HCT116 (cell line): ENCODE measurements at regions not wholly inside any gene's neighbourhood (a gene's known extent, or its start where the extent isn't known, plus 50 kb on each side); places are given as distances from the start of the nearest gene placed in this dataset.

Experiments used
- ATAC-seq: fragments of 200-7000 bp; cut with Tn5 transposase; 2 replicates; pipeline ENCODE4 v1.9.1; 2020; ENCODE audit warnings: mild to moderate bottlenecking, moderate library complexity
- BruUV-seq: library from RNA; stranded (reverse); fragments of 400-500 nt; replicated peaks from 2 replicates; lab custom pipeline; 2021; lab: Mats Ljungman, UMichigan
- CTCF ChIA-PET: fragments of 300-600 bp; sonication (Branson Sonifier 250); formaldehyde crosslinking; loops from one replicate; lab custom pipeline; 2021; ENCODE audit warnings: antibody characterized with exemption; lab: Charles Lee
- POLR2A ChIA-PET: fragments of 300-600, 350-600 bp; sonication (Branson Sonifier 250); formaldehyde crosslinking; loops from one replicate; lab custom pipeline; 2021; ENCODE audit warnings: antibody characterized with exemption; lab: Charles Lee
- RAD21 ChIA-PET, 2 experiments: fragments of 300-600 bp; sonication (Branson Sonifier 250); formaldehyde crosslinking; loops; one replicate each; lab custom pipeline; 2023; ENCODE audit warnings: low total read pairs in 2 of 2; ENCODE audit not compliant: uncharacterized antibody in 2 of 2, unreplicated experiment in 2 of 2, low non-redundant PET in 1 of 2; lab: Charles Lee
- DNase-seq: peaks from one replicate; pipeline ENCODE4 v3.0.0-alpha.2; 2010; ENCODE audit warnings: low read depth, low spot score
- H2AFZ ChIP-seq: fragments of 200-600 bp; shearing (Covaris generic), sonication (generic); 2 replicates; pipeline ENCODE4 v1.6.1; 2017; ENCODE audit warnings: low read depth, mixed run types, mixed read lengths, antibody characterized with exemption, low read length; ENCODE audit not compliant: poor library complexity, severe bottlenecking
- H3K27ac ChIP-seq: 2 replicates; pipeline ENCODE4 v1.5.1; 2012; ENCODE audit warnings: low read depth, low read length
- H3K27me3 ChIP-seq: fragments of 200-600 bp; sonication (generic); 2 replicates; pipeline ENCODE4 v1.6.1; 2016; ENCODE audit warnings: mixed run types, low read length, mixed read lengths; ENCODE audit not compliant: insufficient read depth
- H3K36me3 ChIP-seq, 2 experiments: fragments of 200-500 bp in 1 of 2; fragments of 200-600 bp in 1 of 2; sonication (Bioruptor generic) in 1 of 2; sonication (generic) in 1 of 2; 2 replicates each; pipeline versions ENCODE4 v1.5.1 to v1.6.1; 2014 to 2016; ENCODE audit warnings: low read length in 2 of 2, inconsistent platforms in 1 of 2, mixed read lengths in 1 of 2, mixed run types in 1 of 2; ENCODE audit not compliant: insufficient read depth in 2 of 2, control insufficient read depth in 1 of 2
- H3K4me1 ChIP-seq, 2 experiments: fragments of 200-600 bp in 1 of 2; sonication (generic) in 1 of 2; 2 replicates each; pipeline versions ENCODE4 v1.5.1 to v1.6.1; 2012 to 2017; ENCODE audit warnings: low read length in 2 of 2, inconsistent platforms in 1 of 2, mild to moderate bottlenecking in 1 of 2, mixed read lengths in 1 of 2, mixed run types in 1 of 2, moderate library complexity in 1 of 2; ENCODE audit not compliant: insufficient read depth in 2 of 2, control insufficient read depth in 1 of 2
- H3K4me2 ChIP-seq: fragments of 200-600 bp; sonication (generic); 2 replicates; pipeline ENCODE4 v1.6.1; 2017; ENCODE audit warnings: mixed run types, low read length, mixed read lengths
- H3K4me3 ChIP-seq, 2 experiments: fragments of 200-600 bp in 1 of 2; sonication (generic) in 1 of 2; replicated peaks in 1 of 2; 2 replicates each; pipeline ENCODE4 v1.5.1; 2011 to 2016; ENCODE audit warnings: low read length in 2 of 2, control low read depth in 1 of 2, low read depth in 1 of 2, mild to moderate bottlenecking in 1 of 2, mixed read lengths in 1 of 2, mixed run types in 1 of 2
- H3K79me2 ChIP-seq: fragments of 200-600 bp; sonication (generic); 2 replicates; pipeline ENCODE4 v1.6.1; 2017; ENCODE audit warnings: mild to moderate bottlenecking, mixed run types, low read length, moderate library complexity, mixed read lengths; ENCODE audit not compliant: insufficient read depth
- H3K9ac ChIP-seq: fragments of 200-600 bp; sonication (generic); 2 replicates; pipeline ENCODE4 v1.6.1; 2016; ENCODE audit warnings: low read length, mixed read lengths
- H3K9me2 ChIP-seq: fragments of 200-600 bp; sonication (generic), shearing (Covaris generic); 2 replicates; pipeline ENCODE4 v1.6.1; 2017; ENCODE audit warnings: mixed run types, mild to moderate bottlenecking, moderate library complexity; ENCODE audit not compliant: insufficient read depth
- H3K9me3 ChIP-seq, 2 experiments: fragments of 200-500 bp in 1 of 2; fragments of 200-600 bp in 1 of 2; sonication (Bioruptor generic) in 1 of 2; sonication (generic) in 1 of 2; 2 replicates each; pipeline ENCODE4 v1.6.1; 2014 to 2017; ENCODE audit warnings: low read length in 2 of 2, mixed read lengths in 2 of 2, inconsistent platforms in 1 of 2, low read depth in 1 of 2, mild to moderate bottlenecking in 1 of 2, mixed run types in 1 of 2, moderate library complexity in 1 of 2; ENCODE audit not compliant: control insufficient read depth in 1 of 2, insufficient read depth in 1 of 2
- H4K20me1 ChIP-seq: fragments of 200-600 bp; sonication (generic), shearing (Covaris generic); 2 replicates; pipeline ENCODE4 v1.6.1; 2017; ENCODE audit warnings: mixed run types, mild to moderate bottlenecking, moderate library complexity; ENCODE audit not compliant: insufficient read depth
- EGR1 ChIP-seq: IDR thresholded peaks from 2 replicates; pipeline ENCODE4 v1.6.1; 2012; ENCODE audit warnings: low read depth
- EZH2 ChIP-seq: fragments of 200-600 bp; sonication (generic); IDR thresholded peaks from 2 replicates; pipeline ENCODE4 v1.6.1; 2017; ENCODE audit warnings: antibody characterized with exemption, mixed run types
- POLR2A ChIP-seq: IDR thresholded peaks from 2 replicates; pipeline ENCODE4 v1.7.0; 2011; ENCODE audit warnings: borderline replicate concordance; ENCODE audit not compliant: insufficient read depth, insufficient read length; ENCODE audit errors: extremely low read depth
- RAD21 ChIP-seq: IDR thresholded peaks from 2 replicates; pipeline ENCODE4 v1.6.1; 2012; ENCODE audit warnings: low read depth, mild to moderate bottlenecking
- SIN3A ChIP-seq: IDR thresholded peaks from 2 replicates; pipeline ENCODE4 v1.6.1; 2012; ENCODE audit warnings: low read depth
- YY1 ChIP-seq: IDR thresholded peaks from 2 replicates; pipeline ENCODE4 v1.6.1; 2011; ENCODE audit warnings: low read length, low read depth, moderate library complexity, mild to moderate bottlenecking; ENCODE audit not compliant: insufficient replicate concordance; ENCODE audit errors: extremely low read depth
- intact Hi-C: fragments of 100-400 bp; cut with micrococcal nuclease; formaldehyde crosslinking; loops from 2 replicates; pipeline ENCODE4 v1.10.0; 2022
- TF ChIP-seq, protein P1 (sequence below), 3 experiments: fragments of 200-600 bp in 1 of 3; sonication (generic) in 1 of 3; IDR thresholded peaks in 2 of 3; conservative IDR thresholded peaks in 1 of 3; 2 replicates each; pipeline ENCODE4 v1.5.1; 2012 to 2017; ENCODE audit warnings: low read depth in 2 of 3, low read length in 2 of 3, antibody characterized with exemption in 1 of 3, borderline replicate concordance in 1 of 3, control low read depth in 1 of 3, mild to moderate bottlenecking in 1 of 3, mixed read lengths in 1 of 3, mixed run types in 1 of 3, moderate library complexity in 1 of 3; ENCODE audit not compliant: insufficient read depth in 1 of 3
- TF ChIP-seq, protein P2 (sequence below): IDR thresholded peaks from 2 replicates; pipeline ENCODE4 v1.6.1; 2011; ENCODE audit warnings: mild to moderate bottlenecking, low read length, moderate library complexity; ENCODE audit not compliant: insufficient replicate concordance; ENCODE audit errors: extremely low read depth

DNA sequence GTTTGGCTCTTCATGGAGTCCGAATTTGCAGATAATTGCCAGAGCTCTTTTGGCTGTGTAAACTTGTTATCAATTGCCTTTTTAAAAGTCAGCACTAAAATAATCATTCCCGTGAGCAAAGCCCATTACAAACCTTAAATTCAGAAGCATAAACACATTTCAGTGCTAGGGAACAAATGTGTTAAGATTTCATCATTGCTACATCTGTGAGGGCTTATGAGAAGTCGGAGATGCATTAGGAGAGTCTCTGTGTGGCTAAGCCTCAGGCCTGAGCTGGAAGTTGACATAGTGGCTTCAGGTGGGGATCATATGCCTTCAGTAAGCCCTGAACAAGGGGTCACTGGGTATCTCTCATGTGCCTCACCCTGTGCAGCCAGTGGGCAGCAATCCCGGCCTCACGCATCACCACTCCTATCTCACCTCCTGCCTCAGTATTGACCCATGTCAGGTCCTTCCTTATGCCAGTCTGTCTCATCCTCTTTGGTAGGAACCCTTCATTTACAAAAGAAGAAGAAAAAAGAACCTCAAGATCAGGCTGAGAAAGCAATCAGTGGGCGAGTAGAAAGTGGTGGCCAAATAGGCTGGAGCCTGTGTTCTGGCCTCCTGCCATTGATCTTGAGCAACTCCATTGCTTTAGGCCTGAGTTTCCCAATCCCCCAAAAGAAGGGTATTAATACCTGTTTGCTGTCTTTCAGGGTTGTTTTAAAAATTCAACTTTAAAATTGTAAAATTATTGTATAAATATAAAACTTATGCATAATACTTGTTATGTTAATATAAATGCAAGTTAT lies 233.5 kb downstream of the IL20RB start:
- ChIA-PET RAD21 (no interaction called here), POLR2A (no interaction called here), CTCF (no interaction called here)
- Histone ChIP-seq H3K4me1 (no peaks in the 10 kb centered on the region), H3K36me3 (no peaks in the 10 kb centered on the region), H3K79me2 (no peaks in the 10 kb centered on the region), H3K4me3 (no peak overlapping the region), H3K9me2 (no peaks in the 10 kb centered on the region), H3K9me3 (no peaks in the 10 kb centered on the region), H3K4me2 (no peak overlapping the region), H3K9ac (no peak overlapping the region), H4K20me1 (no peaks in the 10 kb centered on the region), H3K27me3 (0 out of 2 replicates have a peak, but pooled peaks cover 12% of the 10 kb centered on the region), H2AFZ (no peak overlapping the region), H3K27ac (no peak overlapping the region)
- intact Hi-C loops: no loop called here
- ATAC-seq: no peak
- TF ChIP-seq, protein P1, sequence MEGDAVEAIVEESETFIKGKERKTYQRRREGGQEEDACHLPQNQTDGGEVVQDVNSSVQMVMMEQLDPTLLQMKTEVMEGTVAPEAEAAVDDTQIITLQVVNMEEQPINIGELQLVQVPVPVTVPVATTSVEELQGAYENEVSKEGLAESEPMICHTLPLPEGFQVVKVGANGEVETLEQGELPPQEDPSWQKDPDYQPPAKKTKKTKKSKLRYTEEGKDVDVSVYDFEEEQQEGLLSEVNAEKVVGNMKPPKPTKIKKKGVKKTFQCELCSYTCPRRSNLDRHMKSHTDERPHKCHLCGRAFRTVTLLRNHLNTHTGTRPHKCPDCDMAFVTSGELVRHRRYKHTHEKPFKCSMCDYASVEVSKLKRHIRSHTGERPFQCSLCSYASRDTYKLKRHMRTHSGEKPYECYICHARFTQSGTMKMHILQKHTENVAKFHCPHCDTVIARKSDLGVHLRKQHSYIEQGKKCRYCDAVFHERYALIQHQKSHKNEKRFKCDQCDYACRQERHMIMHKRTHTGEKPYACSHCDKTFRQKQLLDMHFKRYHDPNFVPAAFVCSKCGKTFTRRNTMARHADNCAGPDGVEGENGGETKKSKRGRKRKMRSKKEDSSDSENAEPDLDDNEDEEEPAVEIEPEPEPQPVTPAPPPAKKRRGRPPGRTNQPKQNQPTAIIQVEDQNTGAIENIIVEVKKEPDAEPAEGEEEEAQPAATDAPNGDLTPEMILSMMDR (IDR thresholded peaks at IDR 0.05 in 2 of 3, conservative IDR thresholded peaks at IDR 0.05 in 1 of 3; ENCODE audit: borderline replicate concordance in 1 of 3, insufficient read depth in 1 of 3, low read depth in 2 of 3, low read length in 2 of 3): no peak
- TF ChIP-seq POLR2A (no peak), RAD21 (no peak), EGR1 (no peak), YY1 (no peak), SIN3A (no peak), EZH2 (no peak)
- TF ChIP-seq, protein P2, sequence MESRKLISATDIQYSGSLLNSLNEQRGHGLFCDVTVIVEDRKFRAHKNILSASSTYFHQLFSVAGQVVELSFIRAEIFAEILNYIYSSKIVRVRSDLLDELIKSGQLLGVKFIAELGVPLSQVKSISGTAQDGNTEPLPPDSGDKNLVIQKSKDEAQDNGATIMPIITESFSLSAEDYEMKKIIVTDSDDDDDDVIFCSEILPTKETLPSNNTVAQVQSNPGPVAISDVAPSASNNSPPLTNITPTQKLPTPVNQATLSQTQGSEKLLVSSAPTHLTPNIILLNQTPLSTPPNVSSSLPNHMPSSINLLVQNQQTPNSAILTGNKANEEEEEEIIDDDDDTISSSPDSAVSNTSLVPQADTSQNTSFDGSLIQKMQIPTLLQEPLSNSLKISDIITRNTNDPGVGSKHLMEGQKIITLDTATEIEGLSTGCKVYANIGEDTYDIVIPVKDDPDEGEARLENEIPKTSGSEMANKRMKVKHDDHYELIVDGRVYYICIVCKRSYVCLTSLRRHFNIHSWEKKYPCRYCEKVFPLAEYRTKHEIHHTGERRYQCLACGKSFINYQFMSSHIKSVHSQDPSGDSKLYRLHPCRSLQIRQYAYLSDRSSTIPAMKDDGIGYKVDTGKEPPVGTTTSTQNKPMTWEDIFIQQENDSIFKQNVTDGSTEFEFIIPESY: no peak
- DNase-seq: no peak
- BruUV-seq: no TSS peak
